Epithelial cell of esophagus (primary cell): ENCODE measurements at regions not wholly inside any gene's neighbourhood (a gene's known extent, or its start where the extent isn't known, plus 50 kb on each side); places are given as distances from the start of the nearest gene placed in this dataset.

Experiments
- DNase-seq: peaks from one replicate; pipeline ENCODE4 v3.0.0; 2010; ENCODE audit warnings: low read depth
- H3K4me3 ChIP-seq: 2 replicates; pipeline ENCODE4 v1.5.1; 2011; ENCODE audit warnings: mild to moderate bottlenecking, low read length, control low read depth
- CTCF ChIP-seq: IDR thresholded peaks from 2 replicates; pipeline ENCODE4 v1.5.1; 2011; ENCODE audit warnings: low read depth, mild to moderate bottlenecking, low read length, control low read depth, inconsistent platforms; ENCODE audit not compliant: insufficient read depth; ENCODE audit errors: missing control alignments

- H3K4me3 ChIP-seq, result no peak overlapping the region
- DNase-seq, result peak; percentile 68
- TF ChIP-seq CTCF, result peak; percentile 97
Observed at GRCh38 chr2:217713395-217714286, 289.2 kb downstream of the TNS1 start.

GRCh38 chr2:217712431-217712830 lies 290.4 kb downstream of the TNS1 start:
- no peak for DNase-seq
- H3K4me3 ChIP-seq, result no peak overlapping the region
- TF ChIP-seq CTCF, result no peak

GRCh38 chr2:217711188-217711587 lies 291.6 kb downstream of the TNS1 start:
- no peak for DNase-seq
- no peak overlapping the region for H3K4me3 ChIP-seq
- no peak for TF ChIP-seq CTCF

- no peak for TF ChIP-seq CTCF
- DNase-seq, result peak; percentile 53
- no peak overlapping the region for H3K4me3 ChIP-seq
Observed at GRCh38 chr2:217710211-217710765, 292.5 kb downstream of the TNS1 start.

GRCh38 chr2:217709478-217710210 lies 293.2 kb downstream of the TNS1 start:
- TF ChIP-seq CTCF, result no peak
- DNase-seq, result peak; percentile 14
- no peak overlapping the region for H3K4me3 ChIP-seq

- DNase-seq, result peak; percentile 90
- TF ChIP-seq CTCF, result no peak
- no peak overlapping the region for H3K4me3 ChIP-seq
Observed at GRCh38 chr2:217707131-217707611, 295.6 kb downstream of the TNS1 start.
